IMR-90 (cell line): ENCODE measurements at regions not wholly inside any gene's neighbourhood (a gene's known extent, or its start where the extent isn't known, plus 50 kb on each side); places are given as distances from the start of the nearest gene placed in this dataset.

Experiments
- ATAC-seq: fragments of 200-7000 bp; cut with Tn5 transposase; 2 replicates; pipeline ENCODE4 v1.9.1; 2020; ENCODE audit warnings: low read depth, mild to moderate bottlenecking, moderate library complexity
- BruUV-seq: library from RNA; stranded (reverse); fragments of 400-500 nt; replicated peaks from 2 replicates; lab custom pipeline; 2021; lab: Mats Ljungman, UMichigan
- CTCF ChIA-PET: fragments of 300-600 bp; formaldehyde crosslinking; extraction: SDS; loops from one replicate; lab custom pipeline; 2021; ENCODE audit warnings: antibody characterized with exemption; lab: Yijun Ruan, JAX
- POLR2A ChIA-PET: fragments of 300-600 bp; sonication (Branson Sonifier 250); formaldehyde crosslinking; loops from one replicate; lab custom pipeline; 2022; ENCODE audit warnings: antibody characterized with exemption; ENCODE audit not compliant: unreplicated experiment; lab: Charles Lee
- DNase-seq: peaks from one replicate; pipeline ENCODE4 v3.0.0; 2013
- H2AFZ ChIP-seq: replicated peaks from 2 replicates; pipeline ENCODE3; 2013; ENCODE audit warnings: low read length, mild to moderate bottlenecking; ENCODE audit not compliant: poor library complexity
- H2AK5ac ChIP-seq: 2 replicates; pipeline ENCODE4 v1.6.1; 2013; ENCODE audit warnings: low read depth, low read length, inconsistent platforms
- H2AK9ac ChIP-seq: replicated peaks from 2 replicates; pipeline ENCODE3; 2013; ENCODE audit warnings: mild to moderate bottlenecking, low read depth, low read length, moderate library complexity; ENCODE audit not compliant: poor library complexity
- H2BK120ac ChIP-seq: 2 replicates; pipeline ENCODE4 v1.6.1; 2013; ENCODE audit warnings: low read depth, low read length, inconsistent platforms
- H2BK15ac ChIP-seq: 3 replicates; pipeline ENCODE4 v1.6.1; 2013; ENCODE audit warnings: low read depth, low read length, inconsistent platforms
- H2BK20ac ChIP-seq: 2 replicates; pipeline ENCODE4 v1.6.1; 2013; ENCODE audit warnings: low read depth, mild to moderate bottlenecking, inconsistent platforms, low read length, moderate library complexity
- H2BK5ac ChIP-seq: 2 replicates; pipeline ENCODE4 v1.6.1; 2013; ENCODE audit warnings: mild to moderate bottlenecking, low read depth, low read length, inconsistent platforms; ENCODE audit not compliant: poor library complexity, severe bottlenecking
- H3K14ac ChIP-seq: replicated peaks from 2 replicates; pipeline ENCODE4 v1.6.1; 2013; ENCODE audit warnings: low read depth, low read length, inconsistent platforms
- H3K18ac ChIP-seq: 2 replicates; pipeline ENCODE4 v1.6.1; 2013; ENCODE audit warnings: low read depth, low read length, control low read depth
- H3K23ac ChIP-seq: 2 replicates; pipeline ENCODE4 v1.6.1; 2013; ENCODE audit warnings: low read depth, low read length, inconsistent platforms
- H3K27ac ChIP-seq: 2 replicates; pipeline ENCODE4 v1.5.1; 2013; ENCODE audit warnings: mild to moderate bottlenecking, control low read depth, low read length; ENCODE audit not compliant: insufficient read depth
- H3K27me3 ChIP-seq: 2 replicates; pipeline ENCODE4 v1.6.1; 2013; ENCODE audit warnings: low read length; ENCODE audit not compliant: control insufficient read depth, insufficient read depth
- H3K36me3 ChIP-seq: 2 replicates; pipeline ENCODE4 v1.6.1; 2013; ENCODE audit warnings: low read length, mixed read lengths; ENCODE audit not compliant: control insufficient read depth, insufficient read depth
- H3K4ac ChIP-seq: 2 replicates; pipeline ENCODE4 v1.6.1; 2013; ENCODE audit warnings: low read depth, low read length, inconsistent platforms
- H3K4me1 ChIP-seq: 2 replicates; pipeline ENCODE4 v1.6.1; 2013; ENCODE audit warnings: low read length, mixed read lengths; ENCODE audit not compliant: control insufficient read depth, insufficient read depth
- H3K4me2 ChIP-seq: 2 replicates; pipeline ENCODE4 v1.6.1; 2013; ENCODE audit warnings: low read depth, mild to moderate bottlenecking, control low read depth, low read length, moderate library complexity
- H3K4me3 ChIP-seq: 2 replicates; pipeline ENCODE4 v1.5.1; 2013; ENCODE audit warnings: low read depth, mild to moderate bottlenecking, control low read depth, low read length, moderate library complexity; ENCODE audit not compliant: insufficient read depth
- H3K56ac ChIP-seq: 2 replicates; pipeline ENCODE4 v1.6.1; 2013; ENCODE audit warnings: low read length, inconsistent platforms; ENCODE audit not compliant: insufficient read depth; ENCODE audit errors: extremely low read depth
- H3K79me1 ChIP-seq, 2 experiments: 2 replicates each; pipeline ENCODE4 v1.6.1; 2013; ENCODE audit warnings: low read length in 2 of 2, inconsistent platforms in 1 of 2, low read depth in 1 of 2
- H3K9ac ChIP-seq: 2 replicates; pipeline ENCODE4 v1.6.1; 2013; ENCODE audit warnings: low read depth, low read length, control low read depth
- H3K9me1 ChIP-seq: 2 replicates; pipeline ENCODE4 v1.6.1; 2013; ENCODE audit warnings: low read length, inconsistent platforms; ENCODE audit not compliant: insufficient read depth
- H3K9me3 ChIP-seq: 2 replicates; pipeline ENCODE4 v1.6.1; 2013; ENCODE audit warnings: low read length; ENCODE audit not compliant: control insufficient read depth, insufficient read depth
- H4K20me1 ChIP-seq: 2 replicates; pipeline ENCODE4 v1.6.1; 2013; ENCODE audit warnings: low read length, inconsistent platforms; ENCODE audit not compliant: insufficient read depth
- H4K5ac ChIP-seq: 2 replicates; pipeline ENCODE4 v1.6.1; 2013; ENCODE audit warnings: mild to moderate bottlenecking, low read depth, low read length, control low read depth
- H4K8ac ChIP-seq, 2 experiments: 2 replicates each; pipeline ENCODE4 v1.6.1; 2013; ENCODE audit warnings: low read depth in 2 of 2, low read length in 2 of 2, control low read depth in 1 of 2, inconsistent platforms in 1 of 2
- H4K91ac ChIP-seq: 2 replicates; pipeline ENCODE4 v1.6.1; 2013; ENCODE audit warnings: low read depth, low read length, inconsistent platforms; ENCODE audit not compliant: insufficient read depth
- BHLHE40 ChIP-seq: fragments of 150-350 bp; IDR thresholded peaks from 2 replicates; pipeline ENCODE4 v1.6.1; 2016; ENCODE audit warnings: mild to moderate bottlenecking, low read depth, low read length
- FOS ChIP-seq: fragments of 150-350 bp; IDR thresholded peaks from 2 replicates; pipeline ENCODE4 v1.6.1; 2016; ENCODE audit warnings: low read depth, low read length
- MAZ ChIP-seq: IDR thresholded peaks from 2 replicates; pipeline ENCODE4 v1.6.1; 2012; ENCODE audit warnings: low read depth, mild to moderate bottlenecking, low read length, improper control_type of control experiment, moderate library complexity, borderline replicate concordance
- MXI1 ChIP-seq: IDR thresholded peaks from 2 replicates; pipeline ENCODE4 v1.6.1; 2012; ENCODE audit warnings: low read depth, mild to moderate bottlenecking, low read length, moderate library complexity, borderline replicate concordance
- RCOR1 ChIP-seq: IDR thresholded peaks from 2 replicates; pipeline ENCODE4 v1.6.1; 2012; ENCODE audit warnings: mild to moderate bottlenecking, low read length, improper control_type of control experiment; ENCODE audit not compliant: insufficient replicate concordance
- WGBS, 2 experiments: methylation state at CpG; one replicate each; pipeline versions ENCODE4 v1.1.5 to v1.1.7; 2013; ENCODE audit warnings: missing lambda C conversion rate in 2 of 2; ENCODE audit not compliant: insufficient read length in 1 of 2; ENCODE audit errors: extremely low coverage in 2 of 2; 5-methylcytosine and 5-hydroxymethylcytosine counted together
- dilution Hi-C: fragments of 300-500 bp; cut with HindIII; formaldehyde crosslinking; loops from one replicate; pipeline ENCODE4 v1.14.3; 2018; ENCODE audit warnings: low sequenced_read_pairs; ENCODE audit not compliant: unreplicated experiment
- in situ Hi-C: fragments of 300-500 bp; cut with MboI; formaldehyde crosslinking; loops from 3 replicates; pipeline ENCODE4 v1.14.3; 2019; ENCODE audit warnings: low sequenced_read_pairs, inconsistent platforms, mixed read lengths
- intact Hi-C: fragments of 100-400 bp; cut with micrococcal nuclease; formaldehyde crosslinking; loops from 2 replicates; pipeline ENCODE4 v1.10.0; 2022

DNA sequence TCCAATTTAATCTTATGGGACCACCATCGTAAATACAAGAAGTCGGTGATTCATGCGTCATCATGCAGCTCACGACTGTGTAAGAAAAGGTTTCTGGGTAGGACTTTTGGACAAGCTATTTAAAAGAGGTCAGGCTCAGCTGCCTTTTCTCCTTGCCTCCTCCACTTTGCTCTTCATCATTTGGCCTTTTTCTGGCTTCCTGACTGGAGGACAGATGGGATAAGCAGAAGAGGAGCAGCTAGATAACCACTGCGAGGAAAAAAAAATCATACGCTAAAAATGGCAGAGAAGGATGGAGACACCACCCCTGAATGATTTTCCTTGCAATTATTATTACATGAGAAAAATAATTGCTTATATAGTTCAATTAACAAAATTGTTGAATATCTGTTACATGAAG lies 294.3 kb upstream of the FSTL5 start:
- no peak for DNase-seq
- dilution Hi-C loops = no loop called here
- WGBS, 2 experiments = no CpG with 5 or more reads among the region's 6 CpGs
- no peaks in the 10 kb centered on the region for H4K20me1 ChIP-seq
- no peak overlapping the region for H3K27ac ChIP-seq
- no peak overlapping the region for H3K4me3 ChIP-seq
- H3K9me3 ChIP-seq = peaks cover 4% of the 10 kb centered on the region; the same call in 1 of the 2 replicates
- no peak overlapping the region for H3K14ac ChIP-seq
- H3K4ac ChIP-seq = no peak overlapping the region
- H2BK120ac ChIP-seq = no peak overlapping the region
- in situ Hi-C loops = no loop called here
- no peak overlapping the region for H2BK20ac ChIP-seq
- no peaks in the 10 kb centered on the region for H3K79me1 ChIP-seq
- H2BK5ac ChIP-seq = no peak overlapping the region
- H2AFZ ChIP-seq = no peak overlapping the region
- H3K4me1 ChIP-seq = no peaks in the 10 kb centered on the region
- H3K36me3 ChIP-seq = no peaks in the 10 kb centered on the region
- no peak overlapping the region for H2AK5ac ChIP-seq
- H3K56ac ChIP-seq = no peak overlapping the region
- no peak overlapping the region for H2BK15ac ChIP-seq
- CTCF ChIA-PET = no interaction called here
- H3K9me1 ChIP-seq = no peaks in the 10 kb centered on the region
- no peak overlapping the region for H4K91ac ChIP-seq
- no TSS peak for BruUV-seq
- no peak overlapping the region for H4K8ac ChIP-seq
- no peak for ATAC-seq
- H3K23ac ChIP-seq = no peak overlapping the region
- no peaks in the 10 kb centered on the region for H3K27me3 ChIP-seq
- intact Hi-C loops = no loop called here
- no peak overlapping the region for H4K5ac ChIP-seq
- POLR2A ChIA-PET = no interaction called here
- no peak overlapping the region for H3K9ac ChIP-seq
- no peak overlapping the region for H2AK9ac ChIP-seq
- H3K4me2 ChIP-seq = no peak overlapping the region
- TF ChIP-seq MAZ (no peak), RCOR1 (no peak), FOS (no peak), BHLHE40 (no peak), MXI1 (no peak)
- H3K18ac ChIP-seq = no peak overlapping the region
